H1 (cell line): ENCODE measurements at regions not wholly inside any gene's neighbourhood (a gene's known extent, or its start where the extent isn't known, plus 50 kb on each side); places are given as distances from the start of the nearest gene placed in this dataset.

ENCODE experiments used
- CTCF ChIA-PET: fragments of 300-600 bp; sonication (Branson Sonifier 250); formaldehyde crosslinking; loops from one replicate; lab custom pipeline; 2021; ENCODE audit not compliant: partially characterized antibody; lab: Charles Lee
- POLR2A ChIA-PET: fragments of 300-600 bp; sonication (Branson Sonifier 250); formaldehyde crosslinking; loops from one replicate; lab custom pipeline; 2021; ENCODE audit warnings: inconsistent platforms; ENCODE audit not compliant: partially characterized antibody; lab: Charles Lee
- DNase-seq, 2 experiments: peaks; one replicate each; pipeline versions ENCODE4 v3.0.0 to v3.0.0-alpha.2; 2010 to 2022; ENCODE audit warnings: low spot score in 2 of 2, low read depth in 1 of 2, mixed read lengths in 1 of 2
- FAIRE-seq: peaks from 2 replicates; lab custom pipeline; 2011; peaks lifted over from hg19 to GRCh38; lab: Jason Lieb, UNC
- H2AFZ ChIP-seq: 2 replicates; pipeline ENCODE4 v1.8.1; 2012; ENCODE audit warnings: low read length, inconsistent platforms
- H2AK5ac ChIP-seq: 2 replicates; pipeline ENCODE4 v1.6.1; 2013; ENCODE audit warnings: low read depth, low read length
- H2BK120ac ChIP-seq: replicated peaks from 2 replicates; pipeline ENCODE3; 2013; ENCODE audit warnings: low read depth, low read length, inconsistent platforms
- H2BK12ac ChIP-seq: 2 replicates; pipeline ENCODE4 v1.6.1; 2013; ENCODE audit warnings: low read depth, low read length
- H2BK15ac ChIP-seq: 2 replicates; pipeline ENCODE4 v1.6.1; 2013; ENCODE audit warnings: low read length
- H2BK20ac ChIP-seq: 2 replicates; pipeline ENCODE4 v1.6.1; 2013; ENCODE audit warnings: low read length
- H2BK5ac ChIP-seq: 2 replicates; pipeline ENCODE4 v1.6.1; 2013; ENCODE audit warnings: low read depth, low read length
- H3K14ac ChIP-seq: 2 replicates; pipeline ENCODE4 v1.6.1; 2013; ENCODE audit warnings: inconsistent platforms; ENCODE audit not compliant: insufficient read length
- H3K18ac ChIP-seq: 2 replicates; pipeline ENCODE4 v1.6.1; 2013; ENCODE audit warnings: low read length; ENCODE audit errors: extremely low read depth
- H3K23ac ChIP-seq: 2 replicates; pipeline ENCODE4 v1.6.1; 2013; ENCODE audit warnings: inconsistent platforms; ENCODE audit not compliant: insufficient read length
- H3K23me2 ChIP-seq: 2 replicates; pipeline ENCODE4 v1.6.1; 2013; ENCODE audit warnings: low read depth, low read length
- H3K27ac ChIP-seq: 2 replicates; pipeline ENCODE4 v1.6.1; 2011; ENCODE audit warnings: low read depth, low read length, inconsistent platforms
- H3K27me3 ChIP-seq, 4 experiments: replicated peaks in 1 of 4; 1 replicate in 1 of 4; 2 replicates in 3 of 4; pipeline versions ENCODE4 v1.6.1 to v1.8.1; 2011 to 2013; ENCODE audit warnings: low read length in 3 of 4, mild to moderate bottlenecking in 3 of 4, inconsistent platforms in 2 of 4, mixed read lengths in 2 of 4, moderate library complexity in 1 of 4; ENCODE audit not compliant: control insufficient read depth in 3 of 4, insufficient read depth in 3 of 4; ENCODE audit errors: extremely low read depth in 1 of 4
- H3K36me3 ChIP-seq, 4 experiments: 2 replicates each; pipeline versions ENCODE4 v1.6.1 to v1.8.1; 2011 to 2013; ENCODE audit warnings: mild to moderate bottlenecking in 4 of 4, low read length in 3 of 4, moderate library complexity in 2 of 4, control low read depth in 1 of 4, inconsistent platforms in 1 of 4; ENCODE audit not compliant: insufficient read depth in 4 of 4, control insufficient read depth in 2 of 4
- H3K4ac ChIP-seq: replicated peaks from 2 replicates; pipeline ENCODE3; 2013; ENCODE audit warnings: low read length, low read depth, mixed read lengths, inconsistent platforms; ENCODE audit not compliant: insufficient read length
- H3K4me1 ChIP-seq, 4 experiments: replicated peaks in 1 of 4; 1 replicate in 1 of 4; 2 replicates in 3 of 4; pipeline versions ENCODE4 v1.6.1 to v1.8.1; 2011 to 2013; ENCODE audit warnings: low read length in 3 of 4, inconsistent platforms in 2 of 4, mixed read lengths in 1 of 4; ENCODE audit not compliant: insufficient read depth in 4 of 4, control insufficient read depth in 3 of 4
- H3K4me2 ChIP-seq, 2 experiments: 2 replicates each; pipeline versions ENCODE4 v1.6.1 to v1.8.1; 2011 to 2013; ENCODE audit warnings: low read depth in 2 of 2, low read length in 2 of 2, control low read depth in 1 of 2, inconsistent platforms in 1 of 2, mild to moderate bottlenecking in 1 of 2; ENCODE audit not compliant: insufficient read depth in 1 of 2
- H3K4me3 ChIP-seq, 4 experiments: fragments of 200-600, 300-600 bp in 1 of 4; sonication (generic), shearing (Covaris generic), sonication (Bioruptor Twin) in 1 of 4; 2 replicates each; pipeline versions ENCODE4 v1.5.1 to v1.8.1; 2011 to 2016; ENCODE audit warnings: low read length in 4 of 4, low read depth in 3 of 4, control low read depth in 2 of 4, inconsistent platforms in 2 of 4, mild to moderate bottlenecking in 2 of 4, mixed read lengths in 1 of 4, moderate library complexity in 1 of 4; ENCODE audit not compliant: insufficient read depth in 2 of 4; ENCODE audit errors: extremely low read depth in 1 of 4
- H3K56ac ChIP-seq: replicated peaks from 2 replicates; pipeline ENCODE3; 2013; ENCODE audit warnings: low read depth, mild to moderate bottlenecking, mixed read lengths, low read length, inconsistent platforms; ENCODE audit not compliant: insufficient read length
- H3K79me1 ChIP-seq: 2 replicates; pipeline ENCODE4 v1.6.1; 2013; ENCODE audit warnings: low read depth, low read length, control low read depth
- H3K79me2 ChIP-seq, 2 experiments: 2 replicates each; pipeline versions ENCODE4 v1.6.1 to v1.8.1; 2012 to 2013; ENCODE audit warnings: low read length in 2 of 2, mild to moderate bottlenecking in 2 of 2, inconsistent platforms in 1 of 2; ENCODE audit not compliant: insufficient read depth in 2 of 2, control insufficient read depth in 1 of 2
- H3K9ac ChIP-seq, 4 experiments: replicated peaks in 1 of 4; 1 replicate in 1 of 4; 2 replicates in 3 of 4; pipeline versions ENCODE4 v1.6.1 to v1.8.1; 2011 to 2013; ENCODE audit warnings: low read depth in 3 of 4, low read length in 3 of 4, control low read depth in 2 of 4, mild to moderate bottlenecking in 2 of 4, moderate library complexity in 2 of 4, inconsistent platforms in 1 of 4; ENCODE audit errors: extremely low read depth in 1 of 4
- H3K9me3 ChIP-seq, 2 experiments: 2 replicates each; pipeline versions ENCODE4 v1.6.1 to v1.8.1; 2012 to 2013; ENCODE audit warnings: mild to moderate bottlenecking in 2 of 2, moderate library complexity in 2 of 2, control low read depth in 1 of 2, inconsistent platforms in 1 of 2, low read depth in 1 of 2, low read length in 1 of 2, mixed read lengths in 1 of 2; ENCODE audit not compliant: insufficient read depth in 2 of 2
- H4K20me1 ChIP-seq, 2 experiments: replicated peaks in 1 of 2; 2 replicates each; pipeline versions ENCODE3 to v1.8.1; 2011 to 2013; ENCODE audit warnings: inconsistent platforms in 2 of 2, low read length in 2 of 2, mild to moderate bottlenecking in 1 of 2; ENCODE audit not compliant: insufficient read depth in 2 of 2, control insufficient read depth in 1 of 2
- H4K5ac ChIP-seq: 2 replicates; pipeline ENCODE4 v1.6.1; 2013; ENCODE audit warnings: low read length, low read depth, mixed read lengths, inconsistent platforms; ENCODE audit not compliant: insufficient read length
- H4K8ac ChIP-seq: 2 replicates; pipeline ENCODE4 v1.8.0; 2013; ENCODE audit warnings: mild to moderate bottlenecking, moderate library complexity, low read length, inconsistent platforms; ENCODE audit not compliant: insufficient read depth; ENCODE audit errors: extremely low read depth
- H4K91ac ChIP-seq: replicated peaks from 2 replicates; pipeline ENCODE3; 2013; ENCODE audit warnings: low read length, mixed read lengths, inconsistent platforms; ENCODE audit not compliant: insufficient read length
- ATF2 ChIP-seq: IDR thresholded peaks from 2 replicates; pipeline ENCODE4 v1.6.1; 2012; ENCODE audit warnings: low read length, inconsistent platforms
- BRCA1 ChIP-seq: IDR thresholded peaks from 2 replicates; pipeline ENCODE4 v1.6.1; 2012; ENCODE audit warnings: low read depth, low read length, improper control_type of control experiment
- CBX8 ChIP-seq: fragments of 300-800, 300-1000 bp; sonication (generic); IDR thresholded peaks from 2 replicates; pipeline ENCODE4 v1.7.1; 2016; ENCODE audit warnings: low read depth, low read length, borderline replicate concordance
- HDAC6 ChIP-seq: IDR thresholded peaks from one replicate; pipeline ENCODE4 v1.7.1; 2012; ENCODE audit warnings: low read depth, mild to moderate bottlenecking, inconsistent platforms, low read length, moderate library complexity
- KDM1A ChIP-seq: fragments of 200-600, 300-600 bp; sonication (generic); IDR thresholded peaks from 2 replicates; pipeline ENCODE4 v1.7.1; 2016; ENCODE audit warnings: mild to moderate bottlenecking, low read length, borderline replicate concordance
- MAX ChIP-seq: IDR thresholded peaks from 2 replicates; pipeline ENCODE4 v1.6.1; 2012; ENCODE audit warnings: inconsistent platforms
- NANOG ChIP-seq: IDR thresholded peaks from 2 replicates; pipeline ENCODE4 v1.6.1; 2011; ENCODE audit warnings: low read length, low read depth, mild to moderate bottlenecking, inconsistent platforms; ENCODE audit not compliant: insufficient read depth, poor library complexity, severe bottlenecking
- SIN3A ChIP-seq, 2 experiments: IDR thresholded peaks in 1 of 2; conservative IDR thresholded peaks in 1 of 2; 2 replicates each; pipeline ENCODE4 v1.6.1; 2011 to 2012; ENCODE audit warnings: low read length in 2 of 2, improper control_type of control experiment in 1 of 2, low read depth in 1 of 2, mild to moderate bottlenecking in 1 of 2
- TBP ChIP-seq: IDR thresholded peaks from 2 replicates; pipeline ENCODE4 v1.6.1; 2011; ENCODE audit warnings: low read depth, low read length, improper control_type of control experiment
- TCF12 ChIP-seq: IDR thresholded peaks from 2 replicates; pipeline ENCODE4 v1.6.1; 2011; ENCODE audit warnings: low read depth, mild to moderate bottlenecking, low read length
- WGBS, 2 experiments: shearing (Covaris generic) in 1 of 2; methylation state at CpG; one replicate each; pipeline versions ENCODE4 v1.1.6 to v1.1.7; 2013 to 2015; ENCODE audit warnings: low lambda C conversion rate in 2 of 2, mixed read lengths in 2 of 2, inconsistent platforms in 1 of 2, low coverage in 1 of 2, missing lambda C conversion rate in 1 of 2; ENCODE audit not compliant: insufficient replicate concordance in 2 of 2, insufficient coverage in 1 of 2, insufficient read length in 1 of 2; ENCODE audit errors: extremely low coverage in 1 of 2, missing lambda C conversion rate in 1 of 2; 5-methylcytosine and 5-hydroxymethylcytosine counted together

GRCh38 chr1:199410462-199410861, 617.0 kb upstream of the NR5A2 start:
- H4K8ac ChIP-seq = no peak overlapping the region
- H3K4me2 ChIP-seq = no peak overlapping the region
- FAIRE-seq = no peak
- H3K4ac ChIP-seq = no peak overlapping the region
- no peak overlapping the region for H3K27ac ChIP-seq
- H4K91ac ChIP-seq = no peak overlapping the region
- no peaks in the 10 kb centered on the region for H4K20me1 ChIP-seq
- no peak overlapping the region for H2BK5ac ChIP-seq
- no peak overlapping the region for H2BK12ac ChIP-seq
- no peak overlapping the region for H3K18ac ChIP-seq
- no peak overlapping the region for H2BK20ac ChIP-seq
- peaks cover 2% of the 10 kb centered on the region; the same call in 1 of the 2 replicates for H3K23me2 ChIP-seq
- ChIA-PET CTCF (interaction anchor here (0.6 kb wide), 1 partner anchor 716 kb away, joined by 3 read pairs; no protein-coding TSS in a partner anchor), POLR2A (no interaction called here)
- no peak overlapping the region for H3K23ac ChIP-seq
- H3K79me1 ChIP-seq = no peaks in the 10 kb centered on the region
- H3K9me3 ChIP-seq = 0 out of 4 replicates have a peak, but pooled peaks cover 0 to 2% of the 10 kb centered on the region in 2 experiments
- H3K27me3 ChIP-seq = peaks cover 0 to 1% (median 0%) of the 10 kb centered on the region in 4 experiments; a peak in 1 of 7 replicates
- no peak overlapping the region for H3K14ac ChIP-seq
- no peak overlapping the region for H4K5ac ChIP-seq
- no peaks in the 10 kb centered on the region for H3K79me2 ChIP-seq
- no peak overlapping the region for H3K4me3 ChIP-seq
- WGBS, 2 experiments = 91% methylated on average over 3 of the region's 3 CpGs; no CpG with 5 or more reads in 1 of the 2 experiments
- no peak overlapping the region for H2BK15ac ChIP-seq
- no peak overlapping the region for H2AK5ac ChIP-seq
- H2BK120ac ChIP-seq = no peak overlapping the region
- H3K4me1 ChIP-seq = no peaks in the 10 kb centered on the region
- no peak overlapping the region for H2AFZ ChIP-seq
- H3K9ac ChIP-seq = no peak overlapping the region
- no peak for DNase-seq
- no peak for TF ChIP-seq ATF2
- no peak for TF ChIP-seq NANOG
- no peak for TF ChIP-seq BRCA1
- no peak for TF ChIP-seq KDM1A
- TF ChIP-seq TCF12 = no peak
- TF ChIP-seq SIN3A (conservative IDR thresholded peaks at IDR 0.05 in 1 of 2, IDR thresholded peaks at IDR 0.05 in 1 of 2; ENCODE audit: low read depth in 1 of 2, low read length in 2 of 2) = no peak
- TF ChIP-seq MAX = no peak
- no peak for TF ChIP-seq CBX8
- no peak for TF ChIP-seq TBP
- no peak for TF ChIP-seq HDAC6
- no peaks in the 10 kb centered on the region; a peak in 1 of 8 replicates for H3K36me3 ChIP-seq
- H3K56ac ChIP-seq = no peak overlapping the region
